Activated B cell treated with CpG ODN at 0.5 μM for 24 hours (primary cell): ENCODE measurements at regions not wholly inside any gene's neighbourhood (a gene's known extent, or its start where the extent isn't known, plus 50 kb on each side); places are given as distances from the start of the nearest gene placed in this dataset.

Experiments used
- ATAC-seq: fragments of 200-7000 bp; cut with Tn5 transposase; one replicate; pipeline ENCODE4 v1.10.0; 2021; ENCODE audit warnings: low read depth, mild to moderate bottlenecking, moderate library complexity
- CTCF ChIA-PET: fragments of 350-600 bp; sonication (Branson Sonifier 250); formaldehyde crosslinking; loops from one replicate; lab custom pipeline; 2021; ENCODE audit warnings: antibody characterized with exemption; lab: Charles Lee
- POLR2A ChIA-PET: fragments of 350-600 bp; sonication (Branson Sonifier 250); formaldehyde crosslinking; loops from one replicate; lab custom pipeline; 2021; ENCODE audit warnings: antibody characterized with exemption; lab: Charles Lee
- DNase-seq: peaks from one replicate; pipeline ENCODE4 v3.0.0; 2022
- H3K27ac Mint-ChIP-seq: one replicate; pipeline ENCODE4 v1.8.0; 2020; ENCODE audit warnings: mixed read lengths
- H3K27me3 Mint-ChIP-seq: one replicate; pipeline ENCODE4 v1.8.0; 2021; ENCODE audit warnings: mixed read lengths
- H3K36me3 Mint-ChIP-seq: one replicate; pipeline ENCODE4 v1.8.0; 2021; ENCODE audit warnings: low read depth, mixed read lengths
- H3K4me1 Mint-ChIP-seq: one replicate; pipeline ENCODE4 v1.8.0; 2021; ENCODE audit warnings: mixed read lengths
- H3K4me3 Mint-ChIP-seq: one replicate; pipeline ENCODE4 v1.8.0; 2020; ENCODE audit warnings: mild to moderate bottlenecking, mixed read lengths
- H3K9me3 Mint-ChIP-seq: one replicate; pipeline ENCODE4 v1.8.0; 2020; ENCODE audit warnings: mixed read lengths
- intact Hi-C: fragments of 100-400 bp; cut with micrococcal nuclease; formaldehyde crosslinking; loops from one replicate; pipeline ENCODE4 v1.15.1; 2024
- TF ChIP-seq, protein P1 (sequence below): fragments of 200-600 bp; IDR thresholded peaks from one replicate; pipeline ENCODE4 v1.8.0; 2022; ENCODE audit warnings: antibody characterized with exemption, mild to moderate bottlenecking

DNA sequence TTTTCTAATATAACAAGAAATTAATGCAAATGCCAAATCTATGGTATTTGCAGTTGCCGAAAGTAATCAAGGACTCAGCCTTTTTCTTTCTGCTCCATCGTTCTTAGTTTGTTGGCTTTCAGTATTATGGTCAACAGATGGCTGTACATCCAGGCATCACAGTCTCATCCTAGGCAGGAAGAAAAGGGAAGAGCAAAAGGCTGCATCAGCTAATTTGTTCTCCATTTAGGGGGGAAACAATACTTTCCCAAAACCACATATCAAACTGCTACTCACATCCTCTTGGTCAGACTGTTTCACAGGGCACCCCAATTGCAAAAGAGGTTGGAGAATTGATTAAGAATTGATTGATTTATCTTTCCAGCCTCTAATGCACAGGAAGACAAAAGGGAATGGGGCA, 89.3 kb downstream of the MDH1 start:
- POLR2A ChIA-PET, result no interaction called here
- Mint-ChIP-seq H3K27ac (no peak overlapping the region), H3K9me3 (no peaks in the 10 kb centered on the region), H3K36me3 (no peaks in the 10 kb centered on the region), H3K27me3 (peaks cover 10% of the 10 kb centered on the region), H3K4me1 (no peaks in the 10 kb centered on the region), H3K4me3 (no peak overlapping the region)
- CTCF ChIA-PET, result no interaction called here
- intact Hi-C loops, result no loop called here
- no peak for DNase-seq
- ATAC-seq, result no peak
- TF ChIP-seq, protein P1, sequence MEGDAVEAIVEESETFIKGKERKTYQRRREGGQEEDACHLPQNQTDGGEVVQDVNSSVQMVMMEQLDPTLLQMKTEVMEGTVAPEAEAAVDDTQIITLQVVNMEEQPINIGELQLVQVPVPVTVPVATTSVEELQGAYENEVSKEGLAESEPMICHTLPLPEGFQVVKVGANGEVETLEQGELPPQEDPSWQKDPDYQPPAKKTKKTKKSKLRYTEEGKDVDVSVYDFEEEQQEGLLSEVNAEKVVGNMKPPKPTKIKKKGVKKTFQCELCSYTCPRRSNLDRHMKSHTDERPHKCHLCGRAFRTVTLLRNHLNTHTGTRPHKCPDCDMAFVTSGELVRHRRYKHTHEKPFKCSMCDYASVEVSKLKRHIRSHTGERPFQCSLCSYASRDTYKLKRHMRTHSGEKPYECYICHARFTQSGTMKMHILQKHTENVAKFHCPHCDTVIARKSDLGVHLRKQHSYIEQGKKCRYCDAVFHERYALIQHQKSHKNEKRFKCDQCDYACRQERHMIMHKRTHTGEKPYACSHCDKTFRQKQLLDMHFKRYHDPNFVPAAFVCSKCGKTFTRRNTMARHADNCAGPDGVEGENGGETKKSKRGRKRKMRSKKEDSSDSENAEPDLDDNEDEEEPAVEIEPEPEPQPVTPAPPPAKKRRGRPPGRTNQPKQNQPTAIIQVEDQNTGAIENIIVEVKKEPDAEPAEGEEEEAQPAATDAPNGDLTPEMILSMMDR, result no peak

DNA sequence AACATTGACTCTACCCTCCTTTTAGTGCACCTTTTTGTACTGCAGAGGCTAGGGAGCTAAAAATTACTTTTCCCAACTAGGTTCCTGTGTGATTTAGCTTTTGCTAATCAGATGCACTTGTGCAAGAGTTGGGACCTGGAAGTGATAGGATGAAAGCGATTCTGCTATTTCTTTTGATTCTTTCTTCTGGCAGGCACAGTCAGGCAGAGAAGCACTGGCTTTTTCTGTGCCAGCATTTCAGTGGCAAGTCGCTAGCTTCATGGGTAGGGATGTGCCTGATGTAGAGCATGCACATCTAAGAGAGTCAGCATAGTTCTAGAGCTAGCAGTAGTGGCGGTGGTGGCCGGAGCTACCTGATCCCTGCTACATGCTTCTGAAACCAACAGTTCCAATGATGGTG, 89.8 kb downstream of the MDH1 start:
- intact Hi-C loops, result no loop called here
- CTCF ChIA-PET, result no interaction called here
- POLR2A ChIA-PET, result no interaction called here

DNA sequence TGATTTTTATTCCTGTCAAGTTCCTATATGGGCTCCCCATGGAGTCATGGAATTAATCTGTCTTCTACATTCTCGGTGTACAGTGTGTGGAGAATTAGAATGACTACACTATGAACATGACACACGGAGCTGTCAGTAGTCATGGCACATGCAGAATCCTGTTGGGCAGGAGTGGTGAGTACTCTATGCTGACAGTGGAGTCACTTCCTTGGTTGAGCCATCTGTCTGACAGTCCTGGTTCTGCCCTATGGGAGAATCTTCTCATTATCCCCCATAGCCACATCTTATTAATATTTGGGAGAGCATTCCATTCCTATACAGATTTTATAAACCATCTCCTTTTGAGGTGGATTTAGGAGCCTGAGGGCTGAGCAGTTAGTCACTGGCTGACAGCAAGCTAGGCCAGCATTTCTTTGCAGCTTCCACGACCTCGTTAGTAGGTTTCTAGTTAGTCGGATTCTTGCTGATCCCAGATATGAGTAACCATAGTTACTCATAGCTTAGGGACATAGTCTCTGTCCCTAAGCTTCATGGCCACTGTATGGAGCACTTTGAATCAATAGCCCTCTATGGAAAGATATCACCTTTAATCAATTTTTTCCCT, 90.6 kb downstream of the MDH1 start:
- H3K27me3 Mint-ChIP-seq, result peaks cover 5% of the 10 kb centered on the region
- ATAC-seq (no peak), DNase-seq (no peak)
- ChIA-PET POLR2A (no interaction called here), CTCF (no interaction called here)
- H3K4me1 Mint-ChIP-seq, result no peaks in the 10 kb centered on the region
- no peak overlapping the region for H3K4me3 Mint-ChIP-seq
- intact Hi-C loops, result no loop called here
- H3K27ac Mint-ChIP-seq, result no peak overlapping the region
- TF ChIP-seq, protein P1, result no peak
- H3K36me3 Mint-ChIP-seq, result no peaks in the 10 kb centered on the region
- H3K9me3 Mint-ChIP-seq, result no peaks in the 10 kb centered on the region

More for the DNA sequence above, 89.8 kb downstream of the MDH1 start:
- Mint-ChIP-seq H3K27ac (no peak overlapping the region), H3K36me3 (no peaks in the 10 kb centered on the region), H3K4me1 (no peaks in the 10 kb centered on the region), H3K4me3 (no peak overlapping the region), H3K27me3 (peaks cover 5% of the 10 kb centered on the region), H3K9me3 (no peaks in the 10 kb centered on the region)
- DNase-seq (no peak), ATAC-seq (no peak)
- TF ChIP-seq, protein P1, result no peak

DNA sequence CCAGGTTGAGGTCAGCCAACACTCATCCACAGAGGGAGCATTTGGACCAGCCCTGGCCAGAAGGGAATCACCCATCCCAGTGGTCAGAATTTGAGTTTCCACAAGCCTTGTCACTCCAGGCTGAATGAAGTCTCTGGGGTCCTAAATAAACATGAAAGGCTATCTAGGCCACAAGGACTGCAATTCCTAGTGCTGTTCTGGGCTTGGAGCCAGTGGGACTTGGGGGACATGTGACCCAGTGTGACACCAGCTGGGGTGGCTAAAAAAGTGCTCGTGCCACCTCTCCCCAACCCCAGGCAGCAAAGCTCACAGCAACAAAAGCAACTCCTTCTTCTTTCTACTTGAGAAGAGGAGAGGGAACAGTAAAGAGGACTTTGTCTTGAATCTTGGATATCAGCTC, 91.7 kb downstream of the MDH1 start:
- Mint-ChIP-seq H3K9me3 (no peaks in the 10 kb centered on the region), H3K4me1 (no peaks in the 10 kb centered on the region), H3K36me3 (no peaks in the 10 kb centered on the region), H3K4me3 (no peak overlapping the region), H3K27ac (no peak overlapping the region), H3K27me3 (peaks cover 5% of the 10 kb centered on the region)
- ChIA-PET POLR2A (no interaction called here), CTCF (no interaction called here)
- TF ChIP-seq, protein P1, result no peak
- no peak for ATAC-seq
- intact Hi-C loops, result no loop called here
- DNase-seq, result no peak

DNA sequence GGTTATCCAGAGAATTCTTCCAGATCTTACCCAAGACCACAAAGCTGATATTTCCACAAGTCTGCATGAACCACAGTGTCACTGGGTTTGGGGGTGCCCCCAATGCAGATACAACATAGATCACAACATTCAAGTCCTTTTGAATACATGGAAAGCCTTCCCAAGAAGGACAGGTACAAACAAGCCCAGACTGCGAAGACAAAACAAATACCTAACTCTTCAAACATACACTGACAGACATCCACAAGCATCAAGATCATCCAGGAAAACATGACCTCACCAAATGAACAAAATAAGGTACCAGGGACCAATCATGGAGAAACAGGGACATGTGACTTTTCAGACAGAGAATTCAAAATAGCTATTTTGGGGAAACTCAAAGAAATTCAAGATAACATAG, 93.1 kb downstream of the MDH1 start:
- H3K4me1 Mint-ChIP-seq, result no peaks in the 10 kb centered on the region
- POLR2A ChIA-PET, result no interaction called here
- H3K4me3 Mint-ChIP-seq, result no peak overlapping the region
- TF ChIP-seq, protein P1, result no peak
- DNase-seq (no peak), ATAC-seq (no peak)
- no peaks in the 10 kb centered on the region for H3K9me3 Mint-ChIP-seq
- H3K36me3 Mint-ChIP-seq, result no peaks in the 10 kb centered on the region
- no peak overlapping the region for H3K27ac Mint-ChIP-seq
- intact Hi-C loops, result no loop called here
- peaks cover 3% of the 10 kb centered on the region for H3K27me3 Mint-ChIP-seq
- CTCF ChIA-PET, result no interaction called here
